ENCODE measurements at regions not wholly inside any gene's neighbourhood (a gene's known extent, or its start where the extent isn't known, plus 50 kb on each side); places are given as distances from the start of the nearest gene placed in this dataset.

DNA sequence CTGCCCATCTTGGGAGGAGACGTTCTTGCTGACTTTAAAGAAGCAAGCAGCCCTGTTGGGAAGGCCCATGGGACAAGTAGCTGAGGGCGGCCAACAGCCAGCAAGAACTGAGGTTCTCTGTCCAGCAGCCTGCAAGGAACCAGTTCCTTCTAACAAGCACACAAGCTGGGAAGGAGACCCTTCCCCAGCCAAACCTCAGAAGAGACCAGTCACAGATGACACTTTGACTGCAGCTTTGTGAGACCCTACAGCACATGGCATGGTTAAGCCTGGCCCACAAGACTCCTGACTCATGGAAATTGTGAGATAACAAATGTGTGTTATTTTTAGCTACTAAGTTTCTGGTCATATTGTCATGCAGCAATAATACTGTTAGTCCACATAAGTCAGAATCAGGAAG is 99.9 kb downstream of the PRLHR start (continued):
- no peak for TF ChIP-seq CXXC5 (CRISPR knock-in tag; IDR thresholded peaks at IDR 0.05)
- TF ChIP-seq MECOM (CRISPR knock-in tag; IDR thresholded peaks at IDR 0.05), result 0 out of 2 replicates have a peak, but pooled peaks have one; percentile 42
- no peak for TF ChIP-seq GABPB2 (CRISPR knock-in tag; conservative IDR thresholded peaks at IDR 0.05)
- TF ChIP-seq ZNF830 (CRISPR knock-in tag; IDR thresholded peaks at IDR 0.05), result no peak
- TF ChIP-seq, protein P1, sequence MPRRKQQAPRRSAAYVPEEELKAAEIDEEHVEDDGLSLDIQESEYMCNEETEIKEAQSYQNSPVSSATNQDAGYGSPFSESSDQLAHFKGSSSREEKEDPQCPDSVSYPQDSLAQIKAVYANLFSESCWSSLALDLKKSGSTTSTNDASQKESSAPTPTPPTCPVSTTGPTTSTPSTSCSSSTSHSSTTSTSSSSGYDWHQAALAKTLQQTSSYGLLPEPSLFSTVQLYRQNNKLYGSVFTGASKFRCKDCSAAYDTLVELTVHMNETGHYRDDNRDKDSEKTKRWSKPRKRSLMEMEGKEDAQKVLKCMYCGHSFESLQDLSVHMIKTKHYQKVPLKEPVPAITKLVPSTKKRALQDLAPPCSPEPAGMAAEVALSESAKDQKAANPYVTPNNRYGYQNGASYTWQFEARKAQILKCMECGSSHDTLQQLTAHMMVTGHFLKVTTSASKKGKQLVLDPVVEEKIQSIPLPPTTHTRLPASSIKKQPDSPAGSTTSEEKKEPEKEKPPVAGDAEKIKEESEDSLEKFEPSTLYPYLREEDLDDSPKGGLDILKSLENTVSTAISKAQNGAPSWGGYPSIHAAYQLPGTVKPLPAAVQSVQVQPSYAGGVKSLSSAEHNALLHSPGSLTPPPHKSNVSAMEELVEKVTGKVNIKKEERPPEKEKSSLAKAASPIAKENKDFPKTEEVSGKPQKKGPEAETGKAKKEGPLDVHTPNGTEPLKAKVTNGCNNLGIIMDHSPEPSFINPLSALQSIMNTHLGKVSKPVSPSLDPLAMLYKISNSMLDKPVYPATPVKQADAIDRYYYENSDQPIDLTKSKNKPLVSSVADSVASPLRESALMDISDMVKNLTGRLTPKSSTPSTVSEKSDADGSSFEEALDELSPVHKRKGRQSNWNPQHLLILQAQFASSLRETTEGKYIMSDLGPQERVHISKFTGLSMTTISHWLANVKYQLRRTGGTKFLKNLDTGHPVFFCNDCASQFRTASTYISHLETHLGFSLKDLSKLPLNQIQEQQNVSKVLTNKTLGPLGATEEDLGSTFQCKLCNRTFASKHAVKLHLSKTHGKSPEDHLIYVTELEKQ (CRISPR knock-in tag; IDR thresholded peaks at IDR 0.05), result no peak
- no peak for TF ChIP-seq ZNF436 (CRISPR knock-in tag; IDR thresholded peaks at IDR 0.05)
- no peak for TF ChIP-seq SIN3A (IDR thresholded peaks at IDR 0.05; ENCODE audit: borderline replicate concordance in 2 of 2, control insufficient read depth in 1 of 2, low read depth in 2 of 2, low read length in 2 of 2)
- TF ChIP-seq, protein P2, sequence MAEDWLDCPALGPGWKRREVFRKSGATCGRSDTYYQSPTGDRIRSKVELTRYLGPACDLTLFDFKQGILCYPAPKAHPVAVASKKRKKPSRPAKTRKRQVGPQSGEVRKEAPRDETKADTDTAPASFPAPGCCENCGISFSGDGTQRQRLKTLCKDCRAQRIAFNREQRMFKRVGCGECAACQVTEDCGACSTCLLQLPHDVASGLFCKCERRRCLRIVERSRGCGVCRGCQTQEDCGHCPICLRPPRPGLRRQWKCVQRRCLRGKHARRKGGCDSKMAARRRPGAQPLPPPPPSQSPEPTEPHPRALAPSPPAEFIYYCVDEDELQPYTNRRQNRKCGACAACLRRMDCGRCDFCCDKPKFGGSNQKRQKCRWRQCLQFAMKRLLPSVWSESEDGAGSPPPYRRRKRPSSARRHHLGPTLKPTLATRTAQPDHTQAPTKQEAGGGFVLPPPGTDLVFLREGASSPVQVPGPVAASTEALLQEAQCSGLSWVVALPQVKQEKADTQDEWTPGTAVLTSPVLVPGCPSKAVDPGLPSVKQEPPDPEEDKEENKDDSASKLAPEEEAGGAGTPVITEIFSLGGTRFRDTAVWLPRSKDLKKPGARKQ (CRISPR knock-in tag; IDR thresholded peaks at IDR 0.05), result no peak
- no peak for TF ChIP-seq ZNF354B (CRISPR knock-in tag; IDR thresholded peaks at IDR 0.05)
- no peak for TF ChIP-seq MYNN (IDR thresholded peaks at IDR 0.05)
- TF ChIP-seq MYNN (CRISPR knock-in tag; IDR thresholded peaks at IDR 0.05), result no peak
- TF ChIP-seq ZNF140 (CRISPR knock-in tag; IDR thresholded peaks at IDR 0.05), result no peak
- 0 out of 2 replicates have a peak, but pooled peaks have one; percentile 44 for TF ChIP-seq ARID1B (IDR thresholded peaks at IDR 0.05)
- peak; percentile 71; the same call in 1 of the 2 replicates for TF ChIP-seq ZBTB17 (CRISPR knock-in tag; IDR thresholded peaks at IDR 0.05)
- TF ChIP-seq ESRRA (IDR thresholded peaks at IDR 0.05; ENCODE audit: borderline replicate concordance, low read depth), result no peak
- TF ChIP-seq, protein P3, sequence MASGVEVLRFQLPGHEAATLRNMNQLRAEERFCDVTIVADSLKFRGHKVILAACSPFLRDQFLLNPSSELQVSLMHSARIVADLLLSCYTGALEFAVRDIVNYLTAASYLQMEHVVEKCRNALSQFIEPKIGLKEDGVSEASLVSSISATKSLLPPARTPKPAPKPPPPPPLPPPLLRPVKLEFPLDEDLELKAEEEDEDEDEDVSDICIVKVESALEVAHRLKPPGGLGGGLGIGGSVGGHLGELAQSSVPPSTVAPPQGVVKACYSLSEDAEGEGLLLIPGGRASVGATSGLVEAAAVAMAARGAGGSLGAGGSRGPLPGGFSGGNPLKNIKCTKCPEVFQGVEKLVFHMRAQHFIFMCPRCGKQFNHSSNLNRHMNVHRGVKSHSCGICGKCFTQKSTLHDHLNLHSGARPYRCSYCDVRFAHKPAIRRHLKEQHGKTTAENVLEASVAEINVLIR (CRISPR knock-in tag; IDR thresholded peaks at IDR 0.05), result no peak
- peak; percentile 44; the same call in 1 of the 2 replicates for TF ChIP-seq MYC (IDR thresholded peaks at IDR 0.05; ENCODE audit: low read depth, low read length)
- TF ChIP-seq MYC (CRISPR knock-in tag; IDR thresholded peaks at IDR 0.05; ENCODE audit: borderline replicate concordance, low read depth), result no peak
- no peak for TF ChIP-seq ZNF239 (CRISPR knock-in tag; IDR thresholded peaks at IDR 0.05)
- TF ChIP-seq, protein P4, sequence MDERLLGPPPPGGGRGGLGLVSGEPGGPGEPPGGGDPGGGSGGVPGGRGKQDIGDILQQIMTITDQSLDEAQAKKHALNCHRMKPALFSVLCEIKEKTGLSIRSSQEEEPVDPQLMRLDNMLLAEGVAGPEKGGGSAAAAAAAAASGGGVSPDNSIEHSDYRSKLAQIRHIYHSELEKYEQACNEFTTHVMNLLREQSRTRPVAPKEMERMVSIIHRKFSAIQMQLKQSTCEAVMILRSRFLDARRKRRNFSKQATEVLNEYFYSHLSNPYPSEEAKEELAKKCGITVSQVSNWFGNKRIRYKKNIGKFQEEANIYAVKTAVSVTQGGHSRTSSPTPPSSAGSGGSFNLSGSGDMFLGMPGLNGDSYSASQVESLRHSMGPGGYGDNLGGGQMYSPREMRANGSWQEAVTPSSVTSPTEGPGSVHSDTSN (CRISPR knock-in tag; IDR thresholded peaks at IDR 0.05; ENCODE audit: low read depth), result no peak
- TF ChIP-seq, protein P4 (tag; conservative IDR thresholded peaks at IDR 0.05; ENCODE audit: low read depth), result no peak
- TF ChIP-seq TRIM24 (IDR thresholded peaks at IDR 0.05), result 0 out of 4 replicates have a peak, but pooled peaks of 1 of the 2 experiments have one; percentile 29
- TF ChIP-seq CBFA2T2 (conservative IDR thresholded peaks at IDR 0.05), result no peak

Measured in K562 (cell line).